GM10248 (cell line): ENCODE measurements at regions not wholly inside any gene's neighbourhood (a gene's known extent, or its start where the extent isn't known, plus 50 kb on each side); places are given as distances from the start of the nearest gene placed in this dataset.
"Not testable (repeated sequence)": the region's sequence is repeated elsewhere in the genome, so short reads cannot be mapped to it uniquely, and the experiment has no call there.

Experiments used
- CTCF ChIA-PET: fragments of 300-600 bp; sonication (Branson Sonifier 250); formaldehyde crosslinking; extraction: SDS; loops from one replicate; lab custom pipeline; 2021; ENCODE audit warnings: antibody characterized with exemption; lab: Yijun Ruan, JAX
- POLR2A ChIA-PET: fragments of 350-650 bp; sonication (Branson Sonifier 250); formaldehyde crosslinking; extraction: SDS; loops from one replicate; lab custom pipeline; 2020; ENCODE audit warnings: antibody characterized with exemption; lab: Yijun Ruan, JAX
- DNase-seq: peaks from one replicate; pipeline ENCODE4 v3.0.0; 2012; ENCODE audit errors: extremely low spot score
- TF ChIP-seq, protein P1 (sequence below): IDR thresholded peaks from 2 replicates; pipeline ENCODE4 v1.5.1; 2012; ENCODE audit warnings: mild to moderate bottlenecking, low read depth; ENCODE audit errors: extremely low read depth, missing control alignments, control extremely low read depth

DNA sequence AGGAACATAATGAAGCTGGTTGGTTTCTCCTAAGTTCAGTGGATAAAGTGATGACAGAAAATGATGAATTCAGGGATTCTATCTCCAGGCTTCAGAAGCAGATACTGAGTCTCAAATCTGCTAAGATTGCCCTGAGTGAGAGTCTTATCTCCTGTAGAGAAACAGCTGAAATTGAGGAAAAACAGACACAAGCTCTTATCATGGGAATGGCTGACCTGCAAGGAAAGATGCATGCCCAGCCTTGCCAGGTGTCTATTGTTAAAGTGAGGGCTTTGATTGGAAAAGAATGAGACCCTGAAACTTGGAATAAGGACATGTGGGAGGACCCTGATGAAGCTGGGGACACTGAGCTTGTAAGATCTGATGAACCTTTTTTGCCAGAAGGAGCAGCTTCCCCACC lies 100.3 kb downstream of the DNAJB9 start:
- ChIA-PET POLR2A (no interaction called here), CTCF (interaction anchor here (1.0 kb wide), 1 partner anchor 9 kb away, joined by 3 read pairs; no protein-coding TSS in a partner anchor)
- TF ChIP-seq, protein P1, sequence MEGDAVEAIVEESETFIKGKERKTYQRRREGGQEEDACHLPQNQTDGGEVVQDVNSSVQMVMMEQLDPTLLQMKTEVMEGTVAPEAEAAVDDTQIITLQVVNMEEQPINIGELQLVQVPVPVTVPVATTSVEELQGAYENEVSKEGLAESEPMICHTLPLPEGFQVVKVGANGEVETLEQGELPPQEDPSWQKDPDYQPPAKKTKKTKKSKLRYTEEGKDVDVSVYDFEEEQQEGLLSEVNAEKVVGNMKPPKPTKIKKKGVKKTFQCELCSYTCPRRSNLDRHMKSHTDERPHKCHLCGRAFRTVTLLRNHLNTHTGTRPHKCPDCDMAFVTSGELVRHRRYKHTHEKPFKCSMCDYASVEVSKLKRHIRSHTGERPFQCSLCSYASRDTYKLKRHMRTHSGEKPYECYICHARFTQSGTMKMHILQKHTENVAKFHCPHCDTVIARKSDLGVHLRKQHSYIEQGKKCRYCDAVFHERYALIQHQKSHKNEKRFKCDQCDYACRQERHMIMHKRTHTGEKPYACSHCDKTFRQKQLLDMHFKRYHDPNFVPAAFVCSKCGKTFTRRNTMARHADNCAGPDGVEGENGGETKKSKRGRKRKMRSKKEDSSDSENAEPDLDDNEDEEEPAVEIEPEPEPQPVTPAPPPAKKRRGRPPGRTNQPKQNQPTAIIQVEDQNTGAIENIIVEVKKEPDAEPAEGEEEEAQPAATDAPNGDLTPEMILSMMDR = no peak
- no peak for DNase-seq

DNA sequence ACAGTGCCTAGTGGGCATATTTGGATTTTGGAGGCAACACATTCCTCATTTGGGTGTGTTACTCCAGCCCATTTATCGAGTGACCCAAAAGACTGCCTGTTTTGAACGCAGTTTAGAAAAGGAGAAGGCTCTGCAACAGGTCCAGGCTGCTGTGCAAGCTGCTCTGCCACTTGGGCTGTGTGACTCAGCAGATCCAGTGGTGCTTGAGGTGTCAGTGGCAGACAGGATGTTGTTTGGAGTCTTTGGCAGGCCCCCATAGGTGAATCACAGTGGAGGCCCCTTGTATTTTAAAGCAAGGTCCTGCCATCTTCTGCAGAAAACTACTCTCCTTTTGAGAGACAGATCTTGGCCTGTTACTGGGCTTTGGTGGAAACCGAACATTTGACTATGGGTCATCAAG lies 104.0 kb downstream of the DNAJB9 start:
- DNase-seq, POLR2A ChIA-PET, CTCF ChIA-PET: not testable (repeated sequence)

DNA sequence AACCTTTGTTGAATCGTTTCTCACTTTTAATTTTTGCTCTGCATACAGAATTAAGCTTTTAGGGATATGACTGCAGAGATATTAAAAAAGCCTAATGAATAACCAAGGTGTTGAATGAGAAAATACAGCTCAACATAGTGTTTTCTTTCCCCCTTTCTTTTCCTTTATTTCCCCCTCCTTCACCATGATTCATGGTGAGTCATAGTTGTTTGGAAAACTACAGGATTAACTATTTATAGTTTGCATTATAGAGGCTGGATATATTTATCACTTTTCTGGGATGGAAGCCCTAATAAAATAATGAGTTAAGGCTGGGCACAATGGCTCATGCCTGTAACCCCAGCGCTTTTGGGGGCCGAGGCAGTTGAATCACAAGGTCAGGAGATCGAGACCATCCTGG lies 115.0 kb downstream of the DNAJB9 start:
- CTCF ChIA-PET = interaction anchor here (1.4 kb wide), 1 partner anchor 10 kb away, joined by 3 read pairs; no protein-coding TSS in a partner anchor
- TF ChIP-seq, protein P1 = no peak
- POLR2A ChIA-PET = no interaction called here
- DNase-seq = no peak

DNA sequence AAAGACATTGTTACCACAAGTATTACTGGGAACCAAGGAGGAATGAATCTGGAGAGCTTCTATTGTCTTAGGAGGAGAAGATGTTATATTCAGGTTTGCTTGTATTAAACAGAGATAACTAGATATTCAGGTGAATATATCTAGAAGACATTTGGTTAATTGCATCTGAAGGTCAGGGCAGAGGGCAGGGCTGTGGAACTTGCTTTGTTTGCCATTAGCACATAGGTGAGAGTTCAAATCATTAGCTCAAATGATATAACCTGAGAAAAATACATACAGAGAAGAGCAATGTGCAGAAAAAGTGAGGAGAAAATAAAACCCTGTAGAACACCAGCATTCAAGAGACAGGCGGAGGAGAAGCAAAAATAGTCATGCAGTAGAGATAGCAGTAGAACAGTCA lies 116.8 kb downstream of the DNAJB9 start:
- TF ChIP-seq, protein P1 = no peak
- ChIA-PET POLR2A (no interaction called here), CTCF (interaction anchor here (1.2 to 1.7 kb wide), 3 partner anchors 8 to 26 kb away, joined by 3 to 5 read pairs (median 3); no protein-coding TSS in a partner anchor)
- no peak for DNase-seq

DNA sequence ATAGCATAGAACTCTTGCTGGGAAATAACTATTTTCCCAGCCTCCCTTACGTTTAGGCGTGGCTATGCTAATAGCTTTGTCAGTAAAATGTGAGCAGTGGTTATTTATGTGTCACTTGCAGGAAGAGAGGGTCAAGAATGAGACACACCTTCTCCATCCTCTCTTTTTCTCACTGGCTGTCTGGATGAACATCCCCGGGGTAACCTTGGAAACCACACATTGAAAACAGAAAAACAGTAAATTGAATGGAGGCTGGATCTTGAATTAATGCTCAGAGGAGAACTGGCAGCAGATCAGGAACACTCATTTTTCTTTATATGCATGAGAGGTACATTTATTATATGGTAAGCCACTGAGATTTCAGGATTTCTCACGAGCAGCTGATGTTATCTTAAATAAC lies 127.6 kb downstream of the DNAJB9 start:
- TF ChIP-seq, protein P1 = no peak
- POLR2A ChIA-PET = no interaction called here
- CTCF ChIA-PET = interaction anchor here (1.1 to 1.3 kb wide), 3 partner anchors 9 to 26 kb away, joined by 3 read pairs; no protein-coding TSS in a partner anchor

DNA sequence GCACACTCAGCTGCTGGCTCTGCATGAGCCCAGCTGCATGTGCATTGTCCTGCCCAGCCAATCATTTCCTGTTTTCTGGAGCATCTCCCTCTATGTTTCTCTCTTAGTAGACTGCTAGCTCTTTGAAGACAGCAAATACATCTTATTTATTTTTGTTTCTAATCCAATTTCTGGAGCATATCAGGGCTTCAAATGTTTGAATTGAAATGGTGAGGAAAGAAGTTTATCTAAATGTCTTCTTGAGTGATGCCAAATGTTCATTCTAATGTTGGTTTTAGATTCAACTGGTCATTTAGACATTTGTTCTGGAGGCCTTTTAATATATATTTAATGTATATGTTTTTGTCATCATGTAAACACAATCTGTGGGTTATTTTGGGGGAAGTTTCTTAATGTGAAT lies 141.9 kb downstream of the DNAJB9 start:
- no peak for DNase-seq
- TF ChIP-seq, protein P1 = no peak
- ChIA-PET POLR2A (no interaction called here), CTCF (no interaction called here)

More for the DNA sequence above, 127.6 kb downstream of the DNAJB9 start:
- DNase-seq = no peak

DNA sequence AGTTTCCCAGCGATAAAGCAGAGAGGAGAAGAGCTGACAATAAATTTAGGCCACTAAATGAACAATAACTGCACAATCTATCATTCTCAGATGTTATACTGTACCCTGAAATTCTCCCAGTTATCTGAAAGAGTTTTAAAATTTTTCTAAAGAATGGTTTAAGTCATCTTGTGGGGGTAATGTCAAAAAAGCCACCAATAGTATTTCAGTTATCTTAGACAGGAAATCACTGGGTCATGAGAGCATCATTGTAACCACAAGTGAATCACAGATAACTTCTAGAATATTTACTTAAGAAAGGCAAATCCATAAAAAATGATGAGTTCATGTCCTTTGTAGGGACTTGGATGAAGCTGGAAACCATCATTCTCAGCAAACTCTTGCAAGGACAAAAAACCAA lies 147.1 kb downstream of the DNAJB9 start:
- ChIA-PET CTCF (interaction anchor here (1.1 kb wide), 1 partner anchor 12 kb away, joined by 3 read pairs; no protein-coding TSS in a partner anchor), POLR2A (no interaction called here)
- TF ChIP-seq, protein P1 = no peak
- no peak for DNase-seq
